ENCODE measurements at regions not wholly inside any gene's neighbourhood (a gene's known extent, or its start where the extent isn't known, plus 50 kb on each side); places are given as distances from the start of the nearest gene placed in this dataset.
"Not testable (repeated sequence)": the region's sequence is repeated elsewhere in the genome, so short reads cannot be mapped to it uniquely, and the experiment has no call there.

DNA sequence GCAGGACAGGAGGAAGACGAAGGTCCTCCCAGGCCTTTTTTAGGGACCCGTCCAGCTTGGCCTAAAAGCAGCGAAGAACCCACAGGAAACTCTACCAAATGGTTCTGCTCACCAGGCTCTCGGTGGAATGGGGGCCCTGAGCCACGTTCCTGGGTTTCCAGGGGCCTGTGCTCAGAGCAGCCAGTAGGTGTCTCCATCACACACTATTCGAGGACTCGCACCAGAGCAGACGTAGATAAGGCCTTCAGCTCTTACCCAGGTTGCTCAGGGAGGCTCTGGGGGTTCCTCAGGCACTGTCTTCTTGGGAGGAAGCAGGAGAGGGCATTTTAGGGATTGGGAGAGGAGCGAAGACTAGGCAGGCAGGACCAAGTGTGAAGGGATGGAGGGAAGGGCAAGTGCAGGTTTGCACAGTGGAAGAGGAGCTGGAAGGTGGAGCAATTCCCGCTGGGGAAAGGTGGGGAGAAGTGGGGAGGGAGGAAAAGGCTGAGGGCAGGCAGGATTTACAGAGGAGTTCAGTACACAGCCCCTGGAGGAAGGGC, 157.1 kb downstream of the RGS9 start:
- H3K4me1 ChIP-seq (ENCODE audit: control insufficient read depth, extremely low read depth, insufficient read depth, low read length), result no peaks in the 10 kb centered on the region
- no peak overlapping the region for H2AFZ ChIP-seq (ENCODE audit: low read length)
- no peak overlapping the region for H3K9ac ChIP-seq (ENCODE audit: insufficient read depth, low read length)
- peaks cover 2% of the 10 kb centered on the region for H3K27me3 ChIP-seq (ENCODE audit: control insufficient read depth, insufficient read depth, low read length)
- peak overlapping the region; percentile 11 for H3K4me2 ChIP-seq (ENCODE audit: extremely low read depth, insufficient read depth, low read length)
- H3K27ac ChIP-seq (ENCODE audit: insufficient read depth, low read length), result no peak overlapping the region
- no peaks in the 10 kb centered on the region for H3K9me3 ChIP-seq (ENCODE audit: control insufficient read depth, insufficient read depth, low read depth, low read length)
- no peaks in the 10 kb centered on the region for H3K36me3 ChIP-seq (ENCODE audit: control insufficient read depth, insufficient read depth, low read length)
- no peaks in the 10 kb centered on the region for H3K79me2 ChIP-seq (ENCODE audit: control insufficient read depth, insufficient read depth, low read length)
- H3K4me3 ChIP-seq (replicated peaks in 1 of 4; ENCODE audit: control extremely low read depth in 1 of 4, insufficient read depth in 1 of 4, low read depth in 3 of 4, low read length in 4 of 4), result no peak overlapping the region
- peak; percentile 66 to 74 for DNase-seq (ENCODE audit: low read depth in 2 of 2)
- no peaks in the 10 kb centered on the region for H4K20me1 ChIP-seq (ENCODE audit: control insufficient read depth, extremely low read depth, insufficient read depth, low read length)
- TF ChIP-seq EZH2 (IDR thresholded peaks at IDR 0.05; ENCODE audit: low read length, missing control alignments), result no peak
- TF ChIP-seq CTCF (conservative IDR thresholded peaks at IDR 0.05 in 1 of 2, IDR thresholded peaks at IDR 0.05 in 1 of 2; ENCODE audit: low read depth in 1 of 2, low read length in 2 of 2), result peak; percentile 84 to 93

DNA sequence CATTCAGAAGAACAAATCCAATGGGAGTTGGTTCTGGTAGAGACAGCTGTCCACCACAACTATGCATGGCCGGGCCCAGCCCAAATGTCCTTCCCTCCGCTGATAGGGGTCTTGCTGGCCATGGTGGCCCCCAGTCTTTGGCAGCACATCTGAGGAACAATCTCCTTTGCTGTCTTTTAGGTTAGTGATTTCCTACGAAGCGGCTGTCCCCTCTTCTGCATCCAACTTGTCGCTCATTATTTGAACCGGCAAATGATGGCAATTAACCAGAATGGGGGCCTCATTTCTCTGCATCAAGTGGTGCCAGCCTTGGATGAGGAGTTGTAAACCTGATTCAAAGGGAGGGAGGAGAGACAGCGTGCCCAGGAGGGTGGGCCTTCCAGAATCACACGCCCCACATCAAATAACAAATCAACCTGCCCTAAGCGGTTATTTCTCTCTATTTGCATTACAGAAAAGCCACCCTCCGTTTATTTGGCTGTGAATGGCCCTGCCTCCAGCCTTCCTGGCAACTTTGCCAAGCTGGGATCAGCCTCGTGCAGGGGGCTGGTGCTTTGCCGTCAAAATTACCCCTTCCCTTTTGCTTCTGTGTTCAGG, 156.5 kb downstream of the RGS9 start:
- Histone ChIP-seq H4K20me1 (ENCODE audit: control insufficient read depth, extremely low read depth, insufficient read depth, low read length) (no peaks in the 10 kb centered on the region), H3K9ac (ENCODE audit: insufficient read depth, low read length) (no peak overlapping the region), H3K4me3 (replicated peaks in 1 of 4; ENCODE audit: control extremely low read depth in 1 of 4, insufficient read depth in 1 of 4, low read depth in 3 of 4, low read length in 4 of 4) (no peak overlapping the region), H3K79me2 (ENCODE audit: control insufficient read depth, insufficient read depth, low read length) (no peaks in the 10 kb centered on the region), H3K36me3 (ENCODE audit: control insufficient read depth, insufficient read depth, low read length) (no peaks in the 10 kb centered on the region), H3K9me3 (ENCODE audit: control insufficient read depth, insufficient read depth, low read depth, low read length) (no peaks in the 10 kb centered on the region), H3K27me3 (ENCODE audit: control insufficient read depth, insufficient read depth, low read length) (peaks cover 2% of the 10 kb centered on the region), H3K4me1 (ENCODE audit: control insufficient read depth, extremely low read depth, insufficient read depth, low read length) (no peaks in the 10 kb centered on the region), H2AFZ (ENCODE audit: low read length) (no peak overlapping the region), H3K27ac (ENCODE audit: insufficient read depth, low read length) (no peak overlapping the region), H3K4me2 (ENCODE audit: extremely low read depth, insufficient read depth, low read length) (peak overlapping the region; percentile 11)
- no peak for DNase-seq (ENCODE audit: low read depth in 2 of 2)
- TF ChIP-seq EZH2 (IDR thresholded peaks at IDR 0.05; ENCODE audit: low read length, missing control alignments), result no peak
- TF ChIP-seq CTCF (conservative IDR thresholded peaks at IDR 0.05 in 1 of 2, IDR thresholded peaks at IDR 0.05 in 1 of 2; ENCODE audit: low read depth in 1 of 2, low read length in 2 of 2), result no peak

GRCh38 chr17:65292430-65292829, 155.3 kb downstream of the RGS9 start:
- H3K79me2 ChIP-seq (ENCODE audit: control insufficient read depth, insufficient read depth, low read length), result no peaks in the 10 kb centered on the region
- H3K27me3 ChIP-seq (ENCODE audit: control insufficient read depth, insufficient read depth, low read length), result no peaks in the 10 kb centered on the region
- H2AFZ ChIP-seq (ENCODE audit: low read length), result no peak overlapping the region
- no peak overlapping the region for H3K27ac ChIP-seq (ENCODE audit: insufficient read depth, low read length)
- no peaks in the 10 kb centered on the region for H3K4me1 ChIP-seq (ENCODE audit: control insufficient read depth, extremely low read depth, insufficient read depth, low read length)
- H3K4me2 ChIP-seq (ENCODE audit: extremely low read depth, insufficient read depth, low read length), result no peak overlapping the region
- no peaks in the 10 kb centered on the region for H4K20me1 ChIP-seq (ENCODE audit: control insufficient read depth, extremely low read depth, insufficient read depth, low read length)
- peak in 1 of 2 donors; percentile 16 for DNase-seq (ENCODE audit: low read depth in 2 of 2)
- no peaks in the 10 kb centered on the region for H3K36me3 ChIP-seq (ENCODE audit: control insufficient read depth, insufficient read depth, low read length)
- no peak overlapping the region for H3K4me3 ChIP-seq (replicated peaks in 1 of 4; ENCODE audit: control extremely low read depth in 1 of 4, insufficient read depth in 1 of 4, low read depth in 3 of 4, low read length in 4 of 4)
- no peaks in the 10 kb centered on the region for H3K9me3 ChIP-seq (ENCODE audit: control insufficient read depth, insufficient read depth, low read depth, low read length)
- no peak overlapping the region for H3K9ac ChIP-seq (ENCODE audit: insufficient read depth, low read length)
- no peak for TF ChIP-seq CTCF (conservative IDR thresholded peaks at IDR 0.05 in 1 of 2, IDR thresholded peaks at IDR 0.05 in 1 of 2; ENCODE audit: low read depth in 1 of 2, low read length in 2 of 2)
- no peak for TF ChIP-seq EZH2 (IDR thresholded peaks at IDR 0.05; ENCODE audit: low read length, missing control alignments)

DNA sequence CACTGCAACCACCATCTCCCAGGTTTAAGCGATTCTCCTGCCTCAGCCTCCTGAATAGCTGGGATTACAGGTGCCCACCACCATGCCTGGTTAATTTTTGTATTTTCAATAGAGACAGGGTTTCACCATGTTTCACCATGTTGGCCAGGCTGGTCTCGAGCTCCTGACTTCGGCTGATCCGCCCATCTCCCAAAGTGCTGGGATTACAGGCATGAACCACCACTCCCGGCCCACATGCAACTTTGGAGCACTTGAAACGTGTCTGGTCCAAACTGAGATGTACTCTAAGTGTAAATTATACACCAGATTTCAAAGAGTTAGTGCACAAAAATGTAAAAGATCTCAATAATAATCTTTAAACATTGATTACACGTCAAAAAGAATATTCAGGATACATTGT, 154.1 kb downstream of the RGS9 start:
- H3K4me3 ChIP-seq (replicated peaks in 1 of 4; ENCODE audit: control extremely low read depth in 1 of 4, insufficient read depth in 1 of 4, low read depth in 3 of 4, low read length in 4 of 4); H3K27ac ChIP-seq (ENCODE audit: insufficient read depth, low read length); DNase-seq (ENCODE audit: low read depth in 2 of 2); H3K27me3 ChIP-seq (ENCODE audit: control insufficient read depth, insufficient read depth, low read length); H2AFZ ChIP-seq (ENCODE audit: low read length); H3K9me3 ChIP-seq (ENCODE audit: control insufficient read depth, insufficient read depth, low read depth, low read length); H3K79me2 ChIP-seq (ENCODE audit: control insufficient read depth, insufficient read depth, low read length); H3K36me3 ChIP-seq (ENCODE audit: control insufficient read depth, insufficient read depth, low read length); H3K9ac ChIP-seq (ENCODE audit: insufficient read depth, low read length); H3K4me1 ChIP-seq (ENCODE audit: control insufficient read depth, extremely low read depth, insufficient read depth, low read length); H4K20me1 ChIP-seq (ENCODE audit: control insufficient read depth, extremely low read depth, insufficient read depth, low read length); H3K4me2 ChIP-seq (ENCODE audit: extremely low read depth, insufficient read depth, low read length): not testable (repeated sequence)

All from fibroblast of lung (primary cell).